Stomach (tissue), 8 donors: ENCODE measurements at regions not wholly inside any gene's neighbourhood (a gene's known extent, or its start where the extent isn't known, plus 50 kb on each side); places are given as distances from the start of the nearest gene placed in this dataset.

Source experiments
- DNase-seq, 2 donors: peaks; one replicate each; pipeline versions ENCODE4 v3.0.0 to v3.0.0-alpha.2; 2013 to 2019
- H3K27ac ChIP-seq, 5 donors: fragments of 200-600 bp in 4 of 5; sonication (generic) in 4 of 5; one replicate each; pipeline ENCODE4 v1.5.1; 2013 to 2019; ENCODE audit warnings: mild to moderate bottlenecking in 1 of 5, moderate library complexity in 1 of 5
- H3K27me3 ChIP-seq, 3 donors: fragments of 200-600 bp; sonication (generic); one replicate each; pipeline ENCODE4 v1.5.1; 2017 to 2019; ENCODE audit warnings: mixed run types in 1 of 3
- H3K36me3 ChIP-seq, 4 donors: fragments of 200-600 bp; sonication (generic); 1 replicate in 3 of 4; 2 replicates in 1 of 4; pipeline ENCODE4 v1.5.1; 2016 to 2019
- H3K4me1 ChIP-seq, 4 donors: fragments of 200-600 bp; sonication (generic); one replicate each; pipeline ENCODE4 v1.5.1; 2016 to 2019
- H3K4me3 ChIP-seq, 4 donors: fragments of 200-600 bp; sonication (generic) in 3 of 4; one replicate each; pipeline ENCODE4 v1.5.1; 2016 to 2019; ENCODE audit warnings: mild to moderate bottlenecking in 1 of 4
- H3K9me3 ChIP-seq, 4 donors: fragments of 200-600 bp; sonication (generic); one replicate each; pipeline ENCODE4 v1.5.1; 2016 to 2019
- EP300 ChIP-seq: sonication (generic); formaldehyde crosslinking; IDR thresholded peaks from one replicate; pipeline ENCODE4 v1.6.1; 2017; ENCODE audit warnings: antibody characterized with exemption
- POLR2A ChIP-seq, 4 donors: fragments of 450-650 bp; IDR thresholded peaks; one replicate each; pipeline ENCODE4 v1.6.1; 2016; ENCODE audit warnings: antibody characterized with exemption in 4 of 4, control low read depth in 2 of 4, mild to moderate bottlenecking in 1 of 4, moderate library complexity in 1 of 4
- POLR2AphosphoS5 ChIP-seq, 3 donors: sonication (generic); formaldehyde crosslinking; IDR thresholded peaks; one replicate each; pipeline ENCODE4 v1.6.1; 2016; ENCODE audit warnings: antibody characterized with exemption in 3 of 3
- WGBS, 5 donors: extraction: QIAGEN DNeasy Blood & Tissue Kit in 3 of 5; methylation state at CpG; one replicate each; pipeline versions ENCODE4 v1.1.5 to v1.1.7; 2013 to 2018; 5-methylcytosine and 5-hydroxymethylcytosine counted together
- intact Hi-C: fragments of 100-400 bp; cut with DNase I; formaldehyde crosslinking; loops from one replicate; pipeline ENCODE4 v1.15.1; 2023; ENCODE audit warnings: low total_unique reads
- TF ChIP-seq, protein P1 (sequence below), 7 experiments: fragments of 450-650 bp in 4 of 7; fragments of 200-600 bp in 3 of 7; sonication (generic) in 3 of 7; IDR thresholded peaks; one replicate each; pipeline ENCODE4 v1.5.1; 2016 to 2019; ENCODE audit warnings: antibody characterized with exemption in 7 of 7, control low read depth in 2 of 7, mild to moderate bottlenecking in 1 of 7
- donor health status: healthy with polysubstance abuse.
- donor health status: Bipolar disorder and iron deficiency.
- donor health status: healthy.

DNA sequence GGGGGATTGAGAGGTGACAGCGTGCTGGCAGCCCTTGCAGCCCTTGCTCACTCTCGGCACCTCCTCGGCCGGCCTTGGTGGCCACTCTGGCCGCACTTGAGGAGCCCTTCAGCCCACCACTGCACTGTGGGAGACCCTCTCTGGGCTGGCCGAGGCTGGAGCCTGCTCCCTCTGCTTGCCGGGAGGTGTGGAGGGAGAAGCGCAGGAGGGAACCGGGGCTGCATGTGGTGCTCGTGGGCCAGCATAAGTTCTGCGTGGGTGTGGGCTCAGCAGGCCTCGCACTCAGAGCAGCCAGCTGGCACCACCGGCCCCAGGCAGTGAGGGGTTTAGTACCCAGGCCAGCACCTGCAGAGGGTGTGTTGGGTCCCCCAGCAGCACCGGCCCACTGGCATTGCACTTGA is 912.2 kb upstream of the ADGRB3 start:
- Histone ChIP-seq H3K27ac (no peak overlapping the region), H3K9me3 (peaks cover 0 to 22% (median 11%) of the 10 kb centered on the region in 4 donors), H3K36me3 (no peaks in the 10 kb centered on the region), H3K4me1 (no peaks in the 10 kb centered on the region), H3K4me3 (no peak overlapping the region), H3K27me3 (no peaks in the 10 kb centered on the region)
- WGBS, 5 donors: 73 to 97% (median 81%) methylated on average over 4 to 14 of the region's 14 CpGs
- no peak for TF ChIP-seq EP300
- TF ChIP-seq, protein P1, sequence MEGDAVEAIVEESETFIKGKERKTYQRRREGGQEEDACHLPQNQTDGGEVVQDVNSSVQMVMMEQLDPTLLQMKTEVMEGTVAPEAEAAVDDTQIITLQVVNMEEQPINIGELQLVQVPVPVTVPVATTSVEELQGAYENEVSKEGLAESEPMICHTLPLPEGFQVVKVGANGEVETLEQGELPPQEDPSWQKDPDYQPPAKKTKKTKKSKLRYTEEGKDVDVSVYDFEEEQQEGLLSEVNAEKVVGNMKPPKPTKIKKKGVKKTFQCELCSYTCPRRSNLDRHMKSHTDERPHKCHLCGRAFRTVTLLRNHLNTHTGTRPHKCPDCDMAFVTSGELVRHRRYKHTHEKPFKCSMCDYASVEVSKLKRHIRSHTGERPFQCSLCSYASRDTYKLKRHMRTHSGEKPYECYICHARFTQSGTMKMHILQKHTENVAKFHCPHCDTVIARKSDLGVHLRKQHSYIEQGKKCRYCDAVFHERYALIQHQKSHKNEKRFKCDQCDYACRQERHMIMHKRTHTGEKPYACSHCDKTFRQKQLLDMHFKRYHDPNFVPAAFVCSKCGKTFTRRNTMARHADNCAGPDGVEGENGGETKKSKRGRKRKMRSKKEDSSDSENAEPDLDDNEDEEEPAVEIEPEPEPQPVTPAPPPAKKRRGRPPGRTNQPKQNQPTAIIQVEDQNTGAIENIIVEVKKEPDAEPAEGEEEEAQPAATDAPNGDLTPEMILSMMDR (IDR thresholded peaks at IDR 0.05): no peak
- TF ChIP-seq POLR2A (IDR thresholded peaks at IDR 0.05): no peak
- TF ChIP-seq POLR2AphosphoS5 (IDR thresholded peaks at IDR 0.05): no peak
- DNase-seq: no peak
- intact Hi-C loops: no loop called here

DNA sequence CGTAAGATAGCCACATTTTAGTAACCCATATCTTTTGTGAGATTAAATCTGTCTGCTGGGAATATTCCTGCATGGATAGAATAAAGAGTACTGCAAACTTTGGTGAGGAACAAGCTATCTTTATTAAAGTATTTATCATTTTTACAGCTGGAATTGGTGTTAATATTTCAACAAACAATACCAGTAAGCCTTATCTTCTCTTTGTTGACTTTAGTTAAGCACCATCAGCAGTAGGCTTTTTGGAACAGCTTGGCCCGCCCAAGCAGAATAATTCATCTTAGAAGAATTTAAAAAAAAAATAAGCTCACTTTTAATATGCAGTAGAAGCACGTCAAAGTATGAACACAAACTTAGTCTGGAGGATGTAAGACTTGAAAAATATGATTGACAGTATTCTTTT is 917.8 kb upstream of the ADGRB3 start:
- no peaks in the 10 kb centered on the region for H3K27me3 ChIP-seq
- intact Hi-C loops: no loop called here
- no peak overlapping the region for H3K27ac ChIP-seq
- TF ChIP-seq, protein P1 (IDR thresholded peaks at IDR 0.05): no peak
- TF ChIP-seq POLR2AphosphoS5 (IDR thresholded peaks at IDR 0.05) (no peak), POLR2A (IDR thresholded peaks at IDR 0.05) (no peak), EP300 (no peak)
- no peaks in the 10 kb centered on the region for H3K9me3 ChIP-seq
- H3K36me3 ChIP-seq: no peaks in the 10 kb centered on the region
- H3K4me1 ChIP-seq: no peaks in the 10 kb centered on the region
- no peak for DNase-seq
- WGBS, 5 donors: 12 to 32% (median 17%) methylated on average over 3 of the region's 3 CpGs
- no peak overlapping the region for H3K4me3 ChIP-seq

DNA sequence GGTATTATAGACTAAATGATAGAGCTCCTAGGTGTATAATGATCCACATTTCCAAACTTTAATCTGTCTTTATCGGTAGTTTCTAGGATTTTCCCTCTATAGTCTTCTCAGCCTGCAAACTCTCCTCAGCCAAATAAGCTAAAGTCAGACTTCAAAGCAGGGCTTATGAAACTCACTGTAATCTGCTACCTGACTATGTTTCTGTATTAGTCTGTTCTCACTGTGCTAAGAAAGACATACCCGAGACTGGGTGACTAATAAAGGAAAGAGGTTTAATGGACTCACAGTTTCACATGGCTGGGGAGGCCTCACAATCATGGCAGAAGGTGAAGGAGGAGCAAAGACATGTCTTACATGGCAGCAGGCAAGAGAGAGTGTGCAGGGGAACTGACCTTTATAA is 928.7 kb upstream of the ADGRB3 start:
- WGBS, 5 donors: 80 to 85% (median 84%) methylated on average over 2 of the region's 2 CpGs
- TF ChIP-seq POLR2A (IDR thresholded peaks at IDR 0.05) (no peak), EP300 (no peak), POLR2AphosphoS5 (IDR thresholded peaks at IDR 0.05) (no peak)
- TF ChIP-seq, protein P1 (IDR thresholded peaks at IDR 0.05): no peak
- DNase-seq: no peak
- no peaks in the 10 kb centered on the region for H3K27me3 ChIP-seq
- H3K27ac ChIP-seq: no peak overlapping the region
- H3K9me3 ChIP-seq: peaks cover 0 to 23% (median 3%) of the 10 kb centered on the region in 4 donors
- intact Hi-C loops: no loop called here
- H3K4me3 ChIP-seq: no peak overlapping the region
- H3K4me1 ChIP-seq: no peaks in the 10 kb centered on the region
- no peaks in the 10 kb centered on the region for H3K36me3 ChIP-seq

DNA sequence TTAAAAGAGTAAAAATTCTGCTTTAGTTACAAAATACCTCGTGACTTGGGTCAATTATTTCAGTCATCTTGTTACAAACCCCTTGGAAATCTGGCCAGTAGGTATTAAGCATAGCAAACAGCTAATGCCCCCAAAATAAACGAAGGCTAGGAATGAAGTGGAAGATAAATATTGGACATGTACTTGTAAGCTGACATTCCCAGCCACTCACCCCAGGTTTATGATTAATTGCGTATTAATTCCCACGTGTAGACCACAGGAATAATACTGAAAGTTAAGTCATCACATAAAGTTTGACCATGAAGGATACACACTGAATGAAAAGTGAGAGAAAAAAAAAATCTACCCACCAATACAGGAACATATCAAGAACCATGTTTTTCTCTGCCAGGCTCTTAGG is 936.5 kb upstream of the ADGRB3 start:
- H3K4me3 ChIP-seq: no peak overlapping the region
- no peaks in the 10 kb centered on the region for H3K36me3 ChIP-seq
- intact Hi-C loops: no loop called here
- H3K4me1 ChIP-seq: no peaks in the 10 kb centered on the region
- 33 to 46% (median 37%) methylated on average over 4 of the region's 4 CpGs for WGBS, 5 donors
- no peak overlapping the region for H3K27ac ChIP-seq
- DNase-seq: no peak
- no peak for TF ChIP-seq POLR2AphosphoS5 (IDR thresholded peaks at IDR 0.05)
- TF ChIP-seq, protein P1 (IDR thresholded peaks at IDR 0.05): no peak
- no peak for TF ChIP-seq EP300
- TF ChIP-seq POLR2A (IDR thresholded peaks at IDR 0.05): no peak
- H3K27me3 ChIP-seq: no peaks in the 10 kb centered on the region
- H3K9me3 ChIP-seq: no peaks in the 10 kb centered on the region
